BJ (cell line): ENCODE measurements at regions not wholly inside any gene's neighbourhood (a gene's known extent, or its start where the extent isn't known, plus 50 kb on each side); places are given as distances from the start of the nearest gene placed in this dataset.

Experiments used
- CTCF ChIA-PET: fragments of 350-600 bp; formaldehyde crosslinking; extraction: SDS; loops from one replicate; lab custom pipeline; 2021; ENCODE audit warnings: antibody characterized with exemption, inconsistent platforms; lab: Yijun Ruan, JAX
- POLR2A ChIA-PET: fragments of 300-600 bp; sonication (Branson Sonifier 250); formaldehyde crosslinking; extraction: SDS; loops from one replicate; lab custom pipeline; 2021; ENCODE audit warnings: antibody characterized with exemption; lab: Charles Lee
- DNase-seq: peaks from one replicate; pipeline ENCODE4 v3.0.0-alpha.2; 2011; ENCODE audit warnings: low read depth
- H3K27me3 ChIP-seq: 2 replicates; pipeline ENCODE4 v1.6.0; 2011; ENCODE audit warnings: low read length; ENCODE audit not compliant: control insufficient read depth, insufficient read depth
- H3K36me3 ChIP-seq: 2 replicates; pipeline ENCODE4 v1.5.1; 2011; ENCODE audit warnings: low read length; ENCODE audit not compliant: control insufficient read depth, insufficient read depth
- H3K4me3 ChIP-seq: 2 replicates; pipeline ENCODE4 v1.5.1; 2011; ENCODE audit warnings: low read depth, mild to moderate bottlenecking, control low read depth, low read length
- CTCF ChIP-seq: IDR thresholded peaks from 2 replicates; pipeline ENCODE4 v1.5.1; 2011; ENCODE audit warnings: low read depth, mild to moderate bottlenecking, control low read depth, inconsistent platforms, low read length, moderate library complexity; ENCODE audit not compliant: insufficient read depth

DNA sequence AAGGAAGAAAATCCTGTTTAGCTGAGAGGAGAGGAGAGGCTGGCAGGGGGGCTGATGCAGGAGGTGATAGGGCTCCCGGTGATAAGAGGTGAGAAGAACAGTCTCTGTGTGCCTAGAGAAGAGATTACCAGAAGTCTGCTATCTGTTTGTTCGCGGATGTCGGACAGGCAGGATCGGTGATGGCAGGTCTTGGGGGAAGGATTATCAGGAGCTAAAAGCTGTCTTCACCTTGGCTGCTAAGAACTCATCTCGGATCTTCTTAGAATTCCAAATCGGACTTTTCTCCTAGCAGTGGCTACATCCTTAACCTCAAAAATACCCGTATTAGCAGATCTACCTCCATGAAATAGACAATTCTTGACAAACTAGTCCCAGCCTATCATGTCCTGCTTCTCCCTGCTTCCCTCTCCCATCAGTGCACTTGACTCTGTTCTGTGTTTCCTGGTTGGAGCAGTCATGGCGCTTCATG lies 282.1 kb upstream of the TRIB2 start:
- POLR2A ChIA-PET, result no interaction called here
- Histone ChIP-seq H3K27me3 (0 out of 2 replicates have a peak, but pooled peaks cover 2% of the 10 kb centered on the region), H3K36me3 (no peaks in the 10 kb centered on the region), H3K4me3 (no peak overlapping the region)
- CTCF ChIA-PET, result no interaction called here
- DNase-seq, result no peak
- no peak for TF ChIP-seq CTCF

DNA sequence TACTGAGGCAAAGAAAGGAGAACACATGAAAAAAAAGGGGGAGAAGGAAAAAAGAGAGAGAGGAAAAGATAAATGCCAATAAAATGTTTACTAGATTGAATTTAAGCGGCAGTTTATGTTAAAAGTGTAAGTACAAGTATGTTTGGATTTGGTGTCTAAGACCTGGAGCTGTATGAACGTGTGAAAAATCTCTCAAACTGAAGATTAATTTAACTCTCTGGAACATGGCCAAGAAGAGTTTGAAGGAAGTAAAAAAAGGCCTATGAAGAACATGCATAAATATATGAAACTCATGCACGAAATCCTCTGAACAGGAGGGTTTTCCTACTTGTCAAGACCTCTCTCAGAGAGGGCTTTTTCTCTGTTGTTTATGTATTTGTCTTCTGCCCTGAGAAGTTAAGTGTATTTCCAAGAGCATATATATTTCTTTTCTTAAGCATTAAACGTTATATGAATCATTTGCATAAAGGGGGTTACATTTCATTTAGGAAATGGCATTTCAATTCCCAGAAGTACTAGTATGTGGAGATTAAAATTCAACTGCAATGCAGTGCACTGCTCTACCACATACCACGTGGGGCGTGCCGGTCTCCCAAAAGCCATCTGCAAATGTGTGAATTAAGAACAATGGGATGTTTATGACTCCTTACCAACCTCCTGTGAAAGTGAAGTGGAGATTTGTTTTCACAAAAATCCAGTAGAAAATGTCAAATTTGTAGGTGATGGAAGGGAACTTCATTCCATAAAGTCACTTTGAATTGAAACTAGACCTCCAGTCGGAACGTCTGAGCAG lies 281.1 kb upstream of the TRIB2 start:
- CTCF ChIA-PET, result no interaction called here
- POLR2A ChIA-PET, result no interaction called here
- Histone ChIP-seq H3K4me3 (no peak overlapping the region), H3K36me3 (no peaks in the 10 kb centered on the region), H3K27me3 (0 out of 2 replicates have a peak, but pooled peaks cover 2% of the 10 kb centered on the region)
- no peak for TF ChIP-seq CTCF
- no peak for DNase-seq

DNA sequence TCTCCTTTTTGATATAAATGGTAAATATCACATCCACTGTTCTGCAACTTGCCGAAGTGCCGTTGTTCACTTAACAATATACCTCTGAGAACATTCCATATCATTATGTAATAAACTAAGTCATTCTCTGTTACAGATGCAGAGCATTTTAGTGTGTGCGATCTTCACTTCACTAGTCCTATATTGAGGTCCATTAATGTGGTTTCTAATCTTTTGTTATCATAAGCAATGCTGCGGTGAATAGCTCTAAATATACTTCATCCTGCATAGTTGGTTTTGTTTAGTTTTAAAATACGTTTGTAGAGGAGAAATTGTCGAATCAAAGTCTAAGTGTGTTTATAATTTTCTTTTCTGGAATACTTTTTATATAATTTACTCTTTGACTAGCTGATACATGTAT lies 280.3 kb upstream of the TRIB2 start:
- POLR2A ChIA-PET, result no interaction called here
- DNase-seq, result no peak
- TF ChIP-seq CTCF, result no peak
- Histone ChIP-seq H3K36me3 (no peaks in the 10 kb centered on the region), H3K4me3 (no peak overlapping the region), H3K27me3 (0 out of 2 replicates have a peak, but pooled peaks cover 2% of the 10 kb centered on the region)
- CTCF ChIA-PET, result no interaction called here

DNA sequence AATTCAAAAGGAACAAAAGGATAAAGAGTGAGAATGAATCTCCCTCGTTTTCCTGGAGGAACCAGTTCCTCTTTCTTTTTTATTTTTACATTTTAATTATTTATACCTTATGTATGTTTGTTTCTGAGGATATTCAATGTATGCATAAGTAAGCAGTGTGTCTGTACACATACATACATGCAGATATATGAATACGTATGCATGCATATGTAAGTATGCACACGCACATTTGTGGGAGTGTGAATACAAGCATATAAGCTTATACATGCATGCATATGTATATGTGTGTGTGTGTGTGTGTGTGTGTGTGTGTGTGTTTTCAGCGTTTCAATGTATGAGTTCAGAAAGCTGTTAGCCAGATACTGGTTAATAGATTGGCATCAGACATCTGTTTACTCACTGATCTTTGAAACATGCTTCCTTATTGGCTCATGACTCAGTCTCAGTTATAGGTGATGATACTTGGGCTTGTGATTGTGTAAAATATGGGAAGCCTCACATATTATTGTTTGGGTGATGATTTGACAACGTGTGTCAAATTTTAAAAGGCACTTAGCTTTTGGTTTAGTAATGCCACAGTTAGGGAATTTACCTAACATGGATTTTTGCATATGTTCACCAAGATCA lies 279.7 kb upstream of the TRIB2 start:
- Histone ChIP-seq H3K4me3 (no peak overlapping the region), H3K36me3 (no peaks in the 10 kb centered on the region), H3K27me3 (0 out of 2 replicates have a peak, but pooled peaks cover 2% of the 10 kb centered on the region)
- DNase-seq, result no peak
- no peak for TF ChIP-seq CTCF
- ChIA-PET CTCF (no interaction called here), POLR2A (no interaction called here)

GRCh38 chr2:12440731-12441130 lies 276.0 kb upstream of the TRIB2 start:
- POLR2A ChIA-PET, result no interaction called here
- no peak for TF ChIP-seq CTCF
- Histone ChIP-seq H3K27me3 (no peaks in the 10 kb centered on the region), H3K36me3 (no peaks in the 10 kb centered on the region), H3K4me3 (no peak overlapping the region)
- CTCF ChIA-PET, result interaction anchor here (1.1 kb wide), 1 partner anchor 11 kb away, joined by 3 read pairs; no protein-coding TSS in a partner anchor
- no peak for DNase-seq
